B cell (primary cell): ENCODE measurements at regions not wholly inside any gene's neighbourhood (a gene's known extent, or its start where the extent isn't known, plus 50 kb on each side); places are given as distances from the start of the nearest gene placed in this dataset.

Source experiments
- ATAC-seq: fragments of 200-7000 bp; cut with Tn5 transposase; one replicate; pipeline ENCODE4 v1.10.0; 2021; ENCODE audit warnings: low read depth, mild to moderate bottlenecking, moderate number of reproducible peaks, moderate library complexity
- CTCF ChIA-PET: fragments of 350-600 bp; sonication (Branson Sonifier 250); formaldehyde crosslinking; loops from one replicate; lab custom pipeline; 2021; ENCODE audit warnings: antibody characterized with exemption, inconsistent platforms; lab: Charles Lee
- POLR2A ChIA-PET: fragments of 350-600 bp; sonication (Branson Sonifier 250); formaldehyde crosslinking; loops from one replicate; lab custom pipeline; 2021; ENCODE audit warnings: antibody characterized with exemption; lab: Charles Lee
- DNase-seq: peaks from one replicate; pipeline ENCODE4 v3.0.0; 2013
- H2AFZ ChIP-seq: 2 replicates; pipeline ENCODE4 v1.6.1; 2012; ENCODE audit warnings: mild to moderate bottlenecking, low read depth, low read length; ENCODE audit not compliant: insufficient read depth, poor library complexity, severe bottlenecking
- H3K27ac ChIP-seq, 2 donors: 1 replicate in 1 of 2; 2 replicates in 1 of 2; pipeline ENCODE4 v1.5.1; 2012 to 2013; ENCODE audit warnings: low read length in 2 of 2, mild to moderate bottlenecking in 2 of 2, moderate library complexity in 1 of 2
- H3K27me3 ChIP-seq, 4 experiments: fragments of 200-600 bp in 1 of 4; sonication (generic) in 1 of 4; replicated peaks in 1 of 4; 1 replicate in 2 of 4; 2 replicates in 2 of 4; pipeline versions ENCODE4 v1.6.1 to v1.7.0; 2013 to 2016; ENCODE audit warnings: low read length in 3 of 4, mild to moderate bottlenecking in 2 of 4, mixed read lengths in 1 of 4, moderate library complexity in 1 of 4; ENCODE audit not compliant: insufficient read depth in 4 of 4, control insufficient read depth in 3 of 4; ENCODE audit errors: control extremely low read depth in 1 of 4
- H3K36me3 ChIP-seq, 2 experiments: replicated peaks in 1 of 2; 1 replicate in 1 of 2; 2 replicates in 1 of 2; pipeline versions ENCODE4 v1.6.1 to v1.7.1; 2013; ENCODE audit warnings: low read length in 1 of 2; ENCODE audit not compliant: insufficient read depth in 2 of 2, control insufficient read depth in 1 of 2; ENCODE audit errors: control extremely low read depth in 1 of 2, extremely low read depth in 1 of 2
- H3K4me1 ChIP-seq, 2 donors: fragments of 200-600 bp in 1 of 2; sonication (generic) in 1 of 2; 1 replicate in 1 of 2; 2 replicates in 1 of 2; pipeline versions ENCODE4 v1.5.1 to v1.6.1; 2013 to 2017; ENCODE audit warnings: low read length in 2 of 2; ENCODE audit not compliant: control insufficient read depth in 2 of 2, insufficient read depth in 2 of 2
- H3K4me2 ChIP-seq: replicated peaks from 2 replicates; pipeline ENCODE3; 2012; ENCODE audit warnings: mild to moderate bottlenecking, low read depth, low read length; ENCODE audit not compliant: poor library complexity, severe bottlenecking
- H3K4me3 ChIP-seq, 5 experiments: fragments of 200-600 bp in 1 of 5; sonication (generic) in 1 of 5; 1 replicate in 3 of 5; 2 replicates in 2 of 5; pipeline versions ENCODE4 v1.5.1 to v1.7.0; 2011 to 2016; ENCODE audit warnings: low read length in 4 of 5, mild to moderate bottlenecking in 4 of 5, low read depth in 2 of 5, control low read depth in 1 of 5, moderate library complexity in 1 of 5; ENCODE audit not compliant: insufficient read depth in 1 of 5; ENCODE audit errors: control extremely low read depth in 1 of 5, extremely low read depth in 1 of 5
- H3K79me2 ChIP-seq: fragments of 200-600 bp; sonication (generic); one replicate; pipeline ENCODE4 v1.6.0; 2016; ENCODE audit warnings: low read length; ENCODE audit not compliant: control insufficient read depth, insufficient read depth
- H3K9ac ChIP-seq: fragments of 200-600 bp; sonication (generic); 2 replicates; pipeline ENCODE4 v1.6.1; 2017; ENCODE audit warnings: mild to moderate bottlenecking, low read length, moderate library complexity
- H3K9me3 ChIP-seq, 3 donors: one replicate each; pipeline versions ENCODE4 v1.6.1 to v1.7.1; 2013; ENCODE audit warnings: low read length in 2 of 3; ENCODE audit not compliant: control insufficient read depth in 2 of 3, insufficient read depth in 1 of 3; ENCODE audit errors: control extremely low read depth in 1 of 3
- H4K20me1 ChIP-seq: 2 replicates; pipeline ENCODE4 v1.6.0; 2012; ENCODE audit warnings: mild to moderate bottlenecking, low read length; ENCODE audit not compliant: insufficient read depth, control insufficient read depth, poor library complexity, severe bottlenecking
- H3K27ac Mint-ChIP-seq: one replicate; pipeline ENCODE4 v1.8.0; 2021; ENCODE audit warnings: mixed read lengths
- H3K27me3 Mint-ChIP-seq: one replicate; pipeline ENCODE4 v1.8.0; 2021; ENCODE audit warnings: mixed read lengths
- H3K4me1 Mint-ChIP-seq: one replicate; pipeline ENCODE4 v1.8.0; 2021; ENCODE audit warnings: mixed read lengths
- H3K4me3 Mint-ChIP-seq: one replicate; pipeline ENCODE4 v1.8.0; 2021; ENCODE audit warnings: mixed read lengths
- H3K9me3 Mint-ChIP-seq: one replicate; pipeline ENCODE4 v1.8.0; 2022; ENCODE audit warnings: mixed read lengths; ENCODE audit not compliant: insufficient read depth
- CTCF ChIP-seq: fragments of 200-600 bp; IDR thresholded peaks from one replicate; pipeline ENCODE4 v1.8.0; 2022; ENCODE audit warnings: antibody characterized with exemption, mild to moderate bottlenecking
- EZH2 ChIP-seq: IDR thresholded peaks from 2 replicates; pipeline ENCODE4 v1.6.1; 2012; ENCODE audit warnings: borderline replicate concordance, low read depth, mild to moderate bottlenecking, moderate library complexity, low read length; ENCODE audit not compliant: insufficient read depth, poor library complexity, severe bottlenecking
- WGBS: methylation state at CpG from one replicate; pipeline ENCODE4 v1.1.5; 2013; ENCODE audit warnings: missing lambda C conversion rate; ENCODE audit not compliant: insufficient coverage; 5-methylcytosine and 5-hydroxymethylcytosine counted together
- intact Hi-C: fragments of 100-400 bp; cut with micrococcal nuclease; formaldehyde crosslinking; loops from one replicate; pipeline ENCODE4 v1.10.0; 2022

GRCh38 chr17:52673791-52674190 lies 515.3 kb upstream of the CA10 start:
- DNase-seq (no peak), ATAC-seq (no peak)
- H3K9ac ChIP-seq = no peak overlapping the region
- H3K36me3 ChIP-seq = no peaks in the 10 kb centered on the region
- H3K4me2 ChIP-seq = no peak overlapping the region
- WGBS = no CpG with 5 or more reads among the region's 2 CpGs
- no peak overlapping the region for H3K4me3 ChIP-seq
- Mint-ChIP-seq H3K27me3 (no peaks in the 10 kb centered on the region), H3K4me3 (no peak overlapping the region), H3K4me1 (no peaks in the 10 kb centered on the region), H3K27ac (no peak overlapping the region), H3K9me3 (peaks cover 4% of the 10 kb centered on the region)
- ChIA-PET POLR2A (no interaction called here), CTCF (no interaction called here)
- TF ChIP-seq CTCF (no peak), EZH2 (no peak)
- no peaks in the 10 kb centered on the region for H3K27me3 ChIP-seq
- no peaks in the 10 kb centered on the region for H4K20me1 ChIP-seq
- H3K79me2 ChIP-seq = no peaks in the 10 kb centered on the region
- H3K4me1 ChIP-seq = no peaks in the 10 kb centered on the region
- no peak overlapping the region for H3K27ac ChIP-seq
- intact Hi-C loops = no loop called here
- H2AFZ ChIP-seq = no peak overlapping the region
- peaks cover 0 to 11% (median 3%) of the 10 kb centered on the region in 3 donors for H3K9me3 ChIP-seq

- no peak overlapping the region for H2AFZ ChIP-seq
- ChIA-PET CTCF (no interaction called here), POLR2A (no interaction called here)
- no peak overlapping the region for H3K4me2 ChIP-seq
- Mint-ChIP-seq H3K9me3 (peaks cover 6% of the 10 kb centered on the region), H3K27me3 (no peaks in the 10 kb centered on the region), H3K27ac (no peak overlapping the region), H3K4me1 (no peaks in the 10 kb centered on the region), H3K4me3 (no peak overlapping the region)
- H3K27me3 ChIP-seq = no peaks in the 10 kb centered on the region
- no CpG with 5 or more reads among the region's 1 CpG for WGBS
- H3K27ac ChIP-seq = no peak overlapping the region
- H3K9me3 ChIP-seq = peaks cover 0 to 13% (median 0%) of the 10 kb centered on the region in 3 donors
- ATAC-seq (no peak), DNase-seq (no peak)
- no peak overlapping the region for H3K4me3 ChIP-seq
- no peaks in the 10 kb centered on the region for H3K36me3 ChIP-seq
- TF ChIP-seq CTCF (no peak), EZH2 (no peak)
- no peak overlapping the region for H3K9ac ChIP-seq
- no peaks in the 10 kb centered on the region for H4K20me1 ChIP-seq
- intact Hi-C loops = no loop called here
- H3K4me1 ChIP-seq = no peaks in the 10 kb centered on the region
- H3K79me2 ChIP-seq = no peaks in the 10 kb centered on the region
Measured at GRCh38 chr17:52666264-52666663, 507.8 kb upstream of the CA10 start.
